Spleen (tissue), 11 donors: ENCODE measurements at regions not wholly inside any gene's neighbourhood (a gene's known extent, or its start where the extent isn't known, plus 50 kb on each side); places are given as distances from the start of the nearest gene placed in this dataset.

Experiments used
- DNase-seq: peaks from one replicate; pipeline ENCODE4 v3.0.0-alpha.2; 2020
- H3K27ac ChIP-seq, 8 donors: fragments of 200-600 bp; sonication (generic) in 7 of 8; 1 replicate in 4 of 8; 2 replicates in 4 of 8; pipeline versions ENCODE4 v1.5.0 to v1.8.0; 2016 to 2021; ENCODE audit warnings: inconsistent platforms in 4 of 8, mild to moderate bottlenecking in 4 of 8, moderate library complexity in 1 of 8
- H3K27me3 ChIP-seq, 7 donors: fragments of 200-600 bp; sonication (generic) in 6 of 7; replicated peaks in 1 of 7; 1 replicate in 4 of 7; 2 replicates in 3 of 7; pipeline versions ENCODE4 v1.5.0 to v1.8.0; 2016 to 2021; ENCODE audit warnings: inconsistent platforms in 3 of 7, mild to moderate bottlenecking in 1 of 7
- H3K36me3 ChIP-seq, 6 donors: fragments of 200-600 bp; sonication (generic) in 5 of 6; 1 replicate in 4 of 6; 2 replicates in 2 of 6; pipeline versions ENCODE4 v1.5.0 to v1.8.0; 2016 to 2021; ENCODE audit warnings: inconsistent platforms in 2 of 6
- H3K4me1 ChIP-seq, 6 donors: fragments of 200-600 bp; sonication (generic) in 5 of 6; 1 replicate in 3 of 6; 2 replicates in 3 of 6; pipeline versions ENCODE4 v1.5.0 to v1.8.0; 2016 to 2021; ENCODE audit warnings: inconsistent platforms in 3 of 6
- H3K4me3 ChIP-seq, 8 donors: fragments of 200-600 bp; sonication (generic) in 7 of 8; 1 replicate in 4 of 8; 2 replicates in 4 of 8; pipeline versions ENCODE4 v1.5.0 to v1.8.0; 2016 to 2021; ENCODE audit warnings: inconsistent platforms in 4 of 8, mild to moderate bottlenecking in 4 of 8, moderate library complexity in 2 of 8
- H3K9me3 ChIP-seq, 8 donors: fragments of 200-600 bp; sonication (generic) in 7 of 8; 1 replicate in 4 of 8; 2 replicates in 4 of 8; pipeline versions ENCODE4 v1.5.0 to v1.8.0; 2016 to 2021; ENCODE audit warnings: inconsistent platforms in 4 of 8
- POLR2A ChIP-seq, 3 donors: fragments of 450-650 bp; IDR thresholded peaks; one replicate each; pipeline ENCODE4 v1.5.1; 2017; ENCODE audit warnings: antibody characterized with exemption in 3 of 3, mild to moderate bottlenecking in 1 of 3
- POLR2AphosphoS5 ChIP-seq, 3 donors: sonication (generic); formaldehyde crosslinking; IDR thresholded peaks; one replicate each; pipeline ENCODE4 v1.5.1; 2017; ENCODE audit warnings: antibody characterized with exemption in 3 of 3
- WGBS, 5 donors: extraction: QIAGEN DNeasy Blood & Tissue Kit in 3 of 5; methylation state at CpG; one replicate each; pipeline versions ENCODE4 v1.1.5 to v1.1.7; 2013 to 2018; 5-methylcytosine and 5-hydroxymethylcytosine counted together
- intact Hi-C: fragments of 100-400 bp; cut with DNase I; formaldehyde crosslinking; loops from one replicate; pipeline ENCODE4 v1.15.0; 2023; ENCODE audit warnings: low total_unique reads
- TF ChIP-seq, protein P1 (sequence below), 11 experiments: fragments of 200-600 bp in 7 of 11; fragments of 450-650 bp in 4 of 11; sonication (generic) in 4 of 11; IDR thresholded peaks in 8 of 11; conservative IDR thresholded peaks in 3 of 11; 1 replicate in 7 of 11; 2 replicates in 4 of 11; pipeline versions ENCODE4 v1.4.0 to v1.8.0; 2016 to 2021; ENCODE audit warnings: antibody characterized with exemption in 11 of 11, inconsistent platforms in 4 of 11, mild to moderate bottlenecking in 1 of 11
- donor health status: healthy with polysubstance abuse.
- donor health status: DM: no; HTN: no; CAD: no; lungs with moderate emphysema.
- donor health status: DM: no; HTN: no; CAD: no.
- donor health status: Bipolar disorder and iron deficiency.
- donor health status: healthy.
- donor health status: DM: no; HTN: no; CAD: no.
- donor health status: DM: yes; HTN: yes; CAD: no.

DNA sequence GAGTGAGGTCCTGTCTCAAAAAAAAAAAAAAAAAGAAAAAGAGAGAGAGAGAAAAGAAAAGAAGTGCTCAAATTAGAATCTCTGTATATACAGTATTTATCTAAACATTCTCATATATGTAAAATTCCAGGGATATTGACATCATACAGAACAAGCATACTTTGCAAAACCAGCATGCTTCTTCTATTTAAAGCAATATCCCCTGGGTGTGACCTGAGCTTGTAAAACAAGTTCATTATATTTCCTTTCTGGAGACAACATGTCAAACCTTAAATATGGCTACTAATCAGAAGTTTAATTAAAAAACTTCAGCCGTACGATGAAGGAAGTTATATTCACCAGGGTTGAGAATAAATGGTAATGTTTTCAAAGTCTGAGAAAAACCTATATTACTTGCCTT is 175.8 kb upstream of the HMGA2 start:
- Histone ChIP-seq H3K9me3 (no peaks in the 10 kb centered on the region), H3K27me3 (no peaks in the 10 kb centered on the region), H3K4me1 (no peaks in the 10 kb centered on the region), H3K4me3 (no peak overlapping the region), H3K27ac (no peak overlapping the region), H3K36me3 (no peaks in the 10 kb centered on the region)
- WGBS, 5 donors: 82 to 89% (median 86%) methylated on average over 2 of the region's 2 CpGs
- intact Hi-C loops: no loop called here
- TF ChIP-seq POLR2A (IDR thresholded peaks at IDR 0.05): no peak
- TF ChIP-seq, protein P1, sequence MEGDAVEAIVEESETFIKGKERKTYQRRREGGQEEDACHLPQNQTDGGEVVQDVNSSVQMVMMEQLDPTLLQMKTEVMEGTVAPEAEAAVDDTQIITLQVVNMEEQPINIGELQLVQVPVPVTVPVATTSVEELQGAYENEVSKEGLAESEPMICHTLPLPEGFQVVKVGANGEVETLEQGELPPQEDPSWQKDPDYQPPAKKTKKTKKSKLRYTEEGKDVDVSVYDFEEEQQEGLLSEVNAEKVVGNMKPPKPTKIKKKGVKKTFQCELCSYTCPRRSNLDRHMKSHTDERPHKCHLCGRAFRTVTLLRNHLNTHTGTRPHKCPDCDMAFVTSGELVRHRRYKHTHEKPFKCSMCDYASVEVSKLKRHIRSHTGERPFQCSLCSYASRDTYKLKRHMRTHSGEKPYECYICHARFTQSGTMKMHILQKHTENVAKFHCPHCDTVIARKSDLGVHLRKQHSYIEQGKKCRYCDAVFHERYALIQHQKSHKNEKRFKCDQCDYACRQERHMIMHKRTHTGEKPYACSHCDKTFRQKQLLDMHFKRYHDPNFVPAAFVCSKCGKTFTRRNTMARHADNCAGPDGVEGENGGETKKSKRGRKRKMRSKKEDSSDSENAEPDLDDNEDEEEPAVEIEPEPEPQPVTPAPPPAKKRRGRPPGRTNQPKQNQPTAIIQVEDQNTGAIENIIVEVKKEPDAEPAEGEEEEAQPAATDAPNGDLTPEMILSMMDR (IDR thresholded peaks at IDR 0.05 in 8 of 11, conservative IDR thresholded peaks at IDR 0.05 in 3 of 11): no peak
- no peak for TF ChIP-seq POLR2AphosphoS5 (IDR thresholded peaks at IDR 0.05)
- no peak for DNase-seq

- no peak for TF ChIP-seq POLR2A (IDR thresholded peaks at IDR 0.05)
- Histone ChIP-seq H3K27ac (no peak overlapping the region), H3K4me1 (no peaks in the 10 kb centered on the region), H3K9me3 (no peaks in the 10 kb centered on the region), H3K36me3 (no peaks in the 10 kb centered on the region), H3K27me3 (no peaks in the 10 kb centered on the region), H3K4me3 (no peak overlapping the region)
- intact Hi-C loops: no loop called here
- WGBS, 5 donors: 58 to 71% (median 64%) methylated on average over 3 of the region's 3 CpGs
- DNase-seq: no peak
These were observed 175.2 kb upstream of the HMGA2 start for GRCh38 chr12:65649126-65649525.

DNA sequence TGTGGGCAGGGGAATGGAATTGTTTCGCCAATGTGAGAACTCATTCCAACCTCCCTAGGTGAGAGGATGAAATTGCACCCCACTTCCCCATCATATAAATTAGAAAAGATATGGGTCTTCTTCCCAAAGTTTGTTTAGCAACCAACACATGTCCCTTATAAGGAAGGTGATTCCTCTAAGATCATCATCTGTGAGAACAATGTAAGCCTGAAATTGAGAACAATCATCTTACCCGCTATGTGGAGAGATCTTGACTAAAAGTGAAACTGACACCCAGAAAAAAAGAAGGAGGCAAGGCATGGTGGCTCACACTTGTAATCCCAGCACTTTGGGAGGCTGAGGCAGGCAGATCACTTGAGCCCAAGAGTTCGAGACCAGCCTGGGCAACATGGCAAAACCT is 173.2 kb upstream of the HMGA2 start:
- H3K27me3 ChIP-seq: no peaks in the 10 kb centered on the region

GRCh38 chr12:65653321-65653720 is 171.0 kb upstream of the HMGA2 start:
- 76 to 96% (median 87%) methylated on average over 2 of the region's 2 CpGs for WGBS, 5 donors
- H3K9me3 ChIP-seq: no peaks in the 10 kb centered on the region
- intact Hi-C loops: no loop called here

More for the DNA sequence above, 173.2 kb upstream of the HMGA2 start:
- no peak overlapping the region for H3K27ac ChIP-seq
- intact Hi-C loops: no loop called here
- H3K36me3 ChIP-seq: no peaks in the 10 kb centered on the region
- 82 to 91% (median 88%) methylated on average over 3 of the region's 3 CpGs for WGBS, 5 donors
- no peaks in the 10 kb centered on the region for H3K4me1 ChIP-seq
- no peak overlapping the region for H3K4me3 ChIP-seq
- no peak for DNase-seq
- no peaks in the 10 kb centered on the region for H3K9me3 ChIP-seq
- TF ChIP-seq, protein P1 (IDR thresholded peaks at IDR 0.05 in 8 of 11, conservative IDR thresholded peaks at IDR 0.05 in 3 of 11): no peak
- TF ChIP-seq POLR2AphosphoS5 (IDR thresholded peaks at IDR 0.05) (no peak), POLR2A (IDR thresholded peaks at IDR 0.05) (no peak)

More at GRCh38 chr12:65653321-65653720, 171.0 kb upstream of the HMGA2 start:
- no peak overlapping the region for H3K27ac ChIP-seq
- no peak for DNase-seq
- H3K27me3 ChIP-seq: no peaks in the 10 kb centered on the region
- H3K36me3 ChIP-seq: no peaks in the 10 kb centered on the region
- H3K4me3 ChIP-seq: no peak overlapping the region
- no peak for TF ChIP-seq POLR2A (IDR thresholded peaks at IDR 0.05)
- TF ChIP-seq, protein P1 (IDR thresholded peaks at IDR 0.05 in 8 of 11, conservative IDR thresholded peaks at IDR 0.05 in 3 of 11): no peak
- H3K4me1 ChIP-seq: no peaks in the 10 kb centered on the region
